Peyer's patch (tissue), 4 donors: ENCODE measurements at regions not wholly inside any gene's neighbourhood (a gene's known extent, or its start where the extent isn't known, plus 50 kb on each side); places are given as distances from the start of the nearest gene placed in this dataset.

Source experiments
- DNase-seq, 3 donors: peaks; one replicate each; pipeline ENCODE4 v3.0.0-alpha.2; 2017 to 2019
- H3K27ac ChIP-seq, 4 donors: fragments of 200-600 bp; sonication (generic); one replicate each; pipeline ENCODE4 v1.5.1; 2016 to 2019
- H3K27me3 ChIP-seq, 2 donors: fragments of 200-600 bp; sonication (generic); one replicate each; pipeline ENCODE4 v1.5.1; 2019
- H3K36me3 ChIP-seq, 3 donors: fragments of 200-600 bp; sonication (generic); one replicate each; pipeline ENCODE4 v1.5.1; 2016 to 2019
- H3K4me1 ChIP-seq, 4 donors: fragments of 200-600 bp; sonication (generic); one replicate each; pipeline ENCODE4 v1.5.1; 2016 to 2019
- H3K4me3 ChIP-seq, 4 donors: fragments of 200-600 bp; sonication (generic); 1 replicate in 3 of 4; 2 replicates in 1 of 4; pipeline ENCODE4 v1.5.1; 2016 to 2019; ENCODE audit warnings: mild to moderate bottlenecking in 1 of 4
- H3K9me3 ChIP-seq, 4 donors: fragments of 200-600 bp; sonication (generic); one replicate each; pipeline ENCODE4 v1.5.1; 2016 to 2019; ENCODE audit warnings: mild to moderate bottlenecking in 1 of 4
- POLR2A ChIP-seq, 2 donors: fragments of 450-650 bp; IDR thresholded peaks; one replicate each; pipeline ENCODE4 v1.5.1; 2017; ENCODE audit warnings: antibody characterized with exemption in 2 of 2, mild to moderate bottlenecking in 2 of 2, moderate library complexity in 2 of 2
- TF ChIP-seq, protein P1 (sequence below), 6 experiments: fragments of 450-650 bp in 4 of 6; fragments of 200-600 bp in 2 of 6; sonication (generic) in 1 of 6; IDR thresholded peaks; one replicate each; pipeline ENCODE4 v1.5.1; 2017 to 2019; ENCODE audit warnings: antibody characterized with exemption in 6 of 6, mild to moderate bottlenecking in 3 of 6, moderate library complexity in 1 of 6

DNA sequence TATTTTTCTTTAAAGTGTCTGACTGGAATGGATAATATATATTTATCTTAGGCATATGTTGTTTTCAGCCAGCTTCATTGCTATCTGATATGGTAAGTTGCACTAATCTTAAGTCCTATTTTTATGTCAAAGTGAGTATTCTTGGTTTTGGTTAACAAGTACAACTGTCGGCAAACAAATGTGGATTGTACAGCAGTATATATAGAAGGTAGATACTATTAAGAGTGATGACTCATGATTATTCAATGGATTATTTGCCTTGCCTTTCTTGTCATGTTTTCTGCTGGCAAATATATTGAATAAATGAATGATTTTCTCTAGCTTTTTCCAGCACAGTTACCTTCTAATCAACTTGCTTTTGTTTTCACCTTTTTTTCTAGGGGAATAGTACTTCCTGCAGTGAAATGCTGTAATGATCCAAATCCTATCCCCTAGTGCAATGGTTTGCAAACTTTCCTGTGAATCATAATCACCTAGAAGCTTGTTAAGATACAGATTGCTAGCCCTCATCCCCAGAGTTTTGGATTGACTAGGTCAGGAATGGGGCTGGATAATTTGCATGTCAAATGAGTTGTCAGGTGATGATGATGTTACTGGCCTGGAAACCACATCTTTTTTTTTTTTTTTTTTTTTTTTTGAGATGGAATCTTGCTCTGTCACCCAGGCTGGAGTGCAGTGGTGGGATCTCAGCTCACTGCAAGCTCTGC, 60.8 kb upstream of the ARRDC3 start:
- Histone ChIP-seq H3K27ac (no peak overlapping the region), H3K27me3 (no peaks in the 10 kb centered on the region), H3K9me3 (no peaks in the 10 kb centered on the region), H3K4me1 (no peaks in the 10 kb centered on the region), H3K36me3 (no peaks in the 10 kb centered on the region), H3K4me3 (no peak overlapping the region)
- no peak for DNase-seq
- TF ChIP-seq, protein P1, sequence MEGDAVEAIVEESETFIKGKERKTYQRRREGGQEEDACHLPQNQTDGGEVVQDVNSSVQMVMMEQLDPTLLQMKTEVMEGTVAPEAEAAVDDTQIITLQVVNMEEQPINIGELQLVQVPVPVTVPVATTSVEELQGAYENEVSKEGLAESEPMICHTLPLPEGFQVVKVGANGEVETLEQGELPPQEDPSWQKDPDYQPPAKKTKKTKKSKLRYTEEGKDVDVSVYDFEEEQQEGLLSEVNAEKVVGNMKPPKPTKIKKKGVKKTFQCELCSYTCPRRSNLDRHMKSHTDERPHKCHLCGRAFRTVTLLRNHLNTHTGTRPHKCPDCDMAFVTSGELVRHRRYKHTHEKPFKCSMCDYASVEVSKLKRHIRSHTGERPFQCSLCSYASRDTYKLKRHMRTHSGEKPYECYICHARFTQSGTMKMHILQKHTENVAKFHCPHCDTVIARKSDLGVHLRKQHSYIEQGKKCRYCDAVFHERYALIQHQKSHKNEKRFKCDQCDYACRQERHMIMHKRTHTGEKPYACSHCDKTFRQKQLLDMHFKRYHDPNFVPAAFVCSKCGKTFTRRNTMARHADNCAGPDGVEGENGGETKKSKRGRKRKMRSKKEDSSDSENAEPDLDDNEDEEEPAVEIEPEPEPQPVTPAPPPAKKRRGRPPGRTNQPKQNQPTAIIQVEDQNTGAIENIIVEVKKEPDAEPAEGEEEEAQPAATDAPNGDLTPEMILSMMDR (IDR thresholded peaks at IDR 0.05), result no peak
- no peak for TF ChIP-seq POLR2A (IDR thresholded peaks at IDR 0.05)

DNA sequence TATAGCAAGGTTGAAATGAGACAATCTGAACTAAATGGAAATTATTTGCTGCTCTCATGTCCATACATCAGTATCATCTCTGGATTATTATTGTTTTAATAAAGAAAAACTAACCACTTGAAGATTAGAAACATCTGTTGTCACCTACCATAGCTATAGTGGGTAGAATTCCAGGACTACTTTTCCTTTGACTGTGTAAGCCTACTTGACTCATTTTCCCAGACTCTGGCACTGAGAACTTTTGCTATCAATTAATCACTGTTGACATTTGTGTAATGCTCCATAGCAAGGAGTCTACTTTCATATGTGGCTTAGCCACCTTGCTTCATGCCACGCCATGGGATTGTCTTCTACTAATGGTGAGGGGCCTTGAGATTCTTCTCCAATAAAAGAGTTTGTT, 59.9 kb upstream of the ARRDC3 start:
- H3K27ac ChIP-seq, result no peak overlapping the region
- no peaks in the 10 kb centered on the region for H3K4me1 ChIP-seq
- no peaks in the 10 kb centered on the region for H3K27me3 ChIP-seq
- no peaks in the 10 kb centered on the region for H3K9me3 ChIP-seq
- H3K4me3 ChIP-seq, result no peak overlapping the region
- DNase-seq, result no peak
- no peaks in the 10 kb centered on the region for H3K36me3 ChIP-seq
- no peak for TF ChIP-seq POLR2A (IDR thresholded peaks at IDR 0.05)
- TF ChIP-seq, protein P1 (IDR thresholded peaks at IDR 0.05), result no peak

DNA sequence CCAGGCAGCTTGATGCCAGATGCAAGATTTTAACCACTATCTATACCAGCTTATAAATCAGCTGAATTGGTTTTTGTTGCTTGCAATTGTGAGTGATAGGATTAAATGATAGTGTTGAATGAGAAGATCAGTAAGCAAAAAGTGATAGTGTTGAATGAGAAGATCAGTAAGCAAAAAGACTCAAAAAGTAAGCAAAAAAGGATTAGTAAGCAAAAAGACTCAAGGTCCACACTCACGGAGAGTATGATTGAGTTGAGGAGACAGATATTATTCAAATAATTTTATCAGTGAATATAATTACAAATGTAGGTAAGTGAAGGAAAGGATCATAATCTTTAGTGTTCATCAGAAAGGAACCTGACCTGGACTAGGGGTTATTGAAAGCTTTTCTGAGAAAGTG, 58.0 kb upstream of the ARRDC3 start:
- no peak for DNase-seq
- TF ChIP-seq, protein P1 (IDR thresholded peaks at IDR 0.05), result no peak
- TF ChIP-seq POLR2A (IDR thresholded peaks at IDR 0.05), result no peak
- no peak overlapping the region for H3K4me3 ChIP-seq
- no peaks in the 10 kb centered on the region for H3K27me3 ChIP-seq
- no peaks in the 10 kb centered on the region for H3K4me1 ChIP-seq
- no peaks in the 10 kb centered on the region for H3K36me3 ChIP-seq
- H3K9me3 ChIP-seq, result no peaks in the 10 kb centered on the region
- H3K27ac ChIP-seq, result no peak overlapping the region

DNA sequence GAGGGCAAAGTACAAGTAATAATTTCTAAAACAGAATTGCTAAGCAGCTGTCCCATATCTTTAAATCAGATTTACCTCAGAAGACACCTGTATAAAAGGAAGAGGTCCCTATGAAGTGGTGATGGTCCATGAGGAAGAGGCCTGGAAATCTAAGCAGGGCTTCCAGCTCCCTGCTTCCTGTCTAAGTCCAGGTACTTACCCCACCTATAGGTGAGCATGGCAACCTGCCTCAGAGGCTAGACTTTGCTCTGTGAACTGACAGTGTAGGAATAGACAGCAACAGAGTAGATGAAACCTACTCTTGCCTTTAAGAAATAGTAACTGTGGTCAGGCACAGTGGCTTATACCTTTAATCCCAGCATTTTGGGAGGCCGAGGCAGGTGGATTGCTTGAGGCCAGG, 55.8 kb upstream of the ARRDC3 start:
- TF ChIP-seq POLR2A (IDR thresholded peaks at IDR 0.05), result no peak
- TF ChIP-seq, protein P1 (IDR thresholded peaks at IDR 0.05), result peak in 3 of 6 experiments; percentile 35 to 39 (median 37)
- Histone ChIP-seq H3K9me3 (no peaks in the 10 kb centered on the region), H3K4me3 (no peak overlapping the region), H3K27me3 (no peaks in the 10 kb centered on the region), H3K27ac (no peak overlapping the region), H3K36me3 (no peaks in the 10 kb centered on the region), H3K4me1 (no peaks in the 10 kb centered on the region)
- DNase-seq, result peak in 1 of 3 donors; percentile 54

DNA sequence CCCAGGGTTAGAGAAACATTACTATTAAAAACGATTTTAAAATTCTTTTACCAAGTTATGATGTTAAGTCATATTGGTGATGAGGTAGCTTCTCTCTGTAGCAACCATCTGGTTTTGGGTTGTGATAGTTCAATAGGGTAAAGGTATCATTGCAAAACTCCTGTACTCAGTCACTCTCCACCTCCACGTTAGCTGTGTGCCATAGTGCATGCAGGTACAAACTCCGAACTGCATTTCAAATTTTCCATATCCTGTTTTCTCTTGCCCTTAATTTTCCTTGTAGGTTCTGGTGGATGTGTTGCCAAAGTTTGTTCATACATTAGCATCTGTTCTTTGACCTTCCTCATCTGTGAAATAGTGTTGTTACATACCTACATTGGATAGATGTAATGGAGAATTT, 53.1 kb upstream of the ARRDC3 start:
- TF ChIP-seq POLR2A (IDR thresholded peaks at IDR 0.05), result no peak
- TF ChIP-seq, protein P1 (IDR thresholded peaks at IDR 0.05), result no peak
- H3K9me3 ChIP-seq, result no peaks in the 10 kb centered on the region
- H3K27ac ChIP-seq, result no peak overlapping the region
- no peak overlapping the region for H3K4me3 ChIP-seq
- no peaks in the 10 kb centered on the region for H3K4me1 ChIP-seq
- no peaks in the 10 kb centered on the region for H3K36me3 ChIP-seq
- no peak for DNase-seq
- H3K27me3 ChIP-seq, result no peaks in the 10 kb centered on the region

DNA sequence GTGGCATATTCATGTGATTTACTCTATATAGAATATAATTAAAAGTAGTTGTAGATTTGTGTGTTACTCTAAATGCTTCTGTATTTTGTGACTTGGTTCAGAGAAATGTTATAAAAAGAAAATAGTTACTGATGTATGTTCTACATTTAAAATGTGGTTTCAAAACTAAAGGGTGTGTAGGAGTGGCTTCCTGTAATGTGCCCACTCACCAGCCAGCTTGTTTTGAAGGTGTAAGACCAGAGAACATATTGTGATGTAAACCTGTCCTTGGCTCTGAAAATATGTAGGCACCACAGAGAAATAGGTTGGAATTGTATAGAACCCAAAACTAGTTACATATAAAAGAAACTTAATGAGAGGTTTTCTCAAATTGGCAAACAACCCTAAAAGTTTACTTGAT, 51.2 kb upstream of the ARRDC3 start:
- Histone ChIP-seq H3K27me3 (no peaks in the 10 kb centered on the region), H3K36me3 (no peaks in the 10 kb centered on the region), H3K4me3 (no peak overlapping the region), H3K9me3 (no peaks in the 10 kb centered on the region), H3K27ac (no peak overlapping the region), H3K4me1 (no peaks in the 10 kb centered on the region)
- no peak for TF ChIP-seq POLR2A (IDR thresholded peaks at IDR 0.05)
- TF ChIP-seq, protein P1 (IDR thresholded peaks at IDR 0.05), result no peak
- no peak for DNase-seq
